PC-3 (cell line): ENCODE measurements at regions not wholly inside any gene's neighbourhood (a gene's known extent, or its start where the extent isn't known, plus 50 kb on each side); places are given as distances from the start of the nearest gene placed in this dataset.
A peak's percentile ranks its signal among the peaks of the same experiment; 100 is the strongest.
"Not testable (repeated sequence)": the region's sequence is repeated elsewhere in the genome, so short reads cannot be mapped to it uniquely, and the experiment has no call there.

Experiments used
- ATAC-seq: fragments of 200-7000 bp; cut with Tn5 transposase; 2 replicates; pipeline ENCODE4 v1.9.1; 2020; ENCODE audit warnings: mild to moderate bottlenecking, moderate library complexity
- BruUV-seq: library from RNA; stranded (reverse); fragments of 400-500 nt; replicated peaks from 2 replicates; lab custom pipeline; 2021; lab: Mats Ljungman, UMichigan
- CTCF ChIA-PET: fragments of 300-600 bp; sonication (Branson Sonifier 250); formaldehyde crosslinking; loops from one replicate; lab custom pipeline; 2022; ENCODE audit warnings: antibody characterized with exemption; lab: Charles Lee
- POLR2A ChIA-PET: fragments of 300-600 bp; sonication (Branson Sonifier 250); formaldehyde crosslinking; loops from one replicate; lab custom pipeline; 2022; ENCODE audit warnings: antibody characterized with exemption; ENCODE audit not compliant: unreplicated experiment; lab: Charles Lee
- DNase-seq: peaks from one replicate; pipeline ENCODE4 v3.0.0-alpha.2; 2015
- H2AFZ ChIP-seq: fragments of 300-600 bp; sonication (generic); 2 replicates; pipeline ENCODE4 v1.6.0; 2016; ENCODE audit warnings: antibody characterized with exemption, low read length
- H3F3A ChIP-seq: fragments of 300-600 bp; sonication (generic); one replicate; pipeline ENCODE4 v1.6.0; 2017; ENCODE audit warnings: antibody characterized with exemption, low read length, control low read depth, mild to moderate bottlenecking; ENCODE audit not compliant: unreplicated experiment
- H3K27ac ChIP-seq: fragments of 300-600 bp; sonication (generic); 2 replicates; pipeline ENCODE4 v1.5.1; 2016; ENCODE audit warnings: mild to moderate bottlenecking, low read length
- H3K27me3 ChIP-seq: fragments of 300-600 bp; sonication (generic); 2 replicates; pipeline ENCODE4 v1.6.1; 2016; ENCODE audit warnings: low read length, mixed read lengths
- H3K36me3 ChIP-seq: fragments of 300-600 bp; sonication (generic); 2 replicates; pipeline ENCODE4 v1.6.1; 2016; ENCODE audit warnings: low read depth, mixed run types, low read length, mixed read lengths
- H3K4me1 ChIP-seq: fragments of 300-600 bp; sonication (generic); 2 replicates; pipeline ENCODE4 v1.5.1; 2016; ENCODE audit warnings: low read length; ENCODE audit not compliant: insufficient read depth
- H3K4me2 ChIP-seq: fragments of 300-600 bp; sonication (generic); 2 replicates; pipeline ENCODE4 v1.6.0; 2016; ENCODE audit warnings: low read length
- H3K4me3 ChIP-seq: fragments of 300-600 bp; sonication (generic); 2 replicates; pipeline ENCODE4 v1.5.1; 2016; ENCODE audit warnings: mild to moderate bottlenecking, low read length, mixed read lengths
- H3K79me2 ChIP-seq: fragments of 300-600 bp; sonication (generic); 2 replicates; pipeline ENCODE4 v1.6.1; 2017; ENCODE audit warnings: low read length, mixed read lengths
- H3K9ac ChIP-seq: fragments of 300-600 bp; sonication (generic); 2 replicates; pipeline ENCODE4 v1.6.0; 2016; ENCODE audit warnings: mild to moderate bottlenecking, low read length
- H3K9me2 ChIP-seq: fragments of 300-600 bp; sonication (generic); replicated peaks from 2 replicates; pipeline ENCODE4 v1.6.1; 2016; ENCODE audit warnings: mixed run types, low read length, mixed read lengths
- H3K9me3 ChIP-seq: fragments of 300-600 bp; sonication (generic); 2 replicates; pipeline ENCODE4 v1.6.1; 2016; ENCODE audit warnings: low read length, mixed read lengths
- H4K20me1 ChIP-seq: fragments of 300-600 bp; sonication (generic); 2 replicates; pipeline ENCODE4 v1.6.1; 2016; ENCODE audit warnings: low read length, mixed read lengths
- EZH2 ChIP-seq: fragments of 300-600 bp; sonication (generic); IDR thresholded peaks from one replicate; pipeline ENCODE4 v1.6.1; 2017; ENCODE audit warnings: antibody characterized with exemption, mild to moderate bottlenecking, low read length; ENCODE audit not compliant: unreplicated experiment
- EZH2phosphoT487 ChIP-seq: fragments of 300-600 bp; sonication (generic); IDR thresholded peaks from 2 replicates; pipeline ENCODE4 v1.6.1; 2018; ENCODE audit warnings: mild to moderate bottlenecking, antibody characterized with exemption, low read length, borderline replicate concordance
- intact Hi-C: fragments of 100-400 bp; cut with micrococcal nuclease; formaldehyde crosslinking; loops from 2 replicates; pipeline ENCODE4 v1.9.0; 2023
- TF ChIP-seq, protein P1 (sequence below): fragments of 300-600 bp; sonication (generic); conservative IDR thresholded peaks from 2 replicates; pipeline ENCODE4 v1.5.1; 2017; ENCODE audit warnings: antibody characterized with exemption, low read depth, mild to moderate bottlenecking, low read length

DNA sequence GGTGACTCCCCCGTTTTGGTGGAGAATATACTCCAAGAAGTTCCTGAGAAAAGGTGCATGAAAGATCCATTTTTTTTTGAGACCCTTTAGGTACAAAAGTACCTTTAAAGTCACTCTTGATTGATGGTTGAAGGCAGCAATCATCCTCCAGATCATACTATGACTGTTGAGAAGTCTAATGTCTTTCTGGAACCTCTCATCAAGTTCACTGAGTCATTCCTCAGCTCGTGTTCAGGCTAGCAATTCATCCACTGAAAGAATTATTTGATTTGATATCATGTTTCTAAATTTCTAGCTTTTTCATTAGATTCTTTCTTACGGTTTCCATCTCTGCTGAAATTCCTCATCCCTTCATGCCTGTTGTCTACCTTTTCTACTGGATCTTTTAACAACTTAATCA lies 65.1 kb upstream of the GJB6 start:
- Histone ChIP-seq H4K20me1 (no peaks in the 10 kb centered on the region), H3K4me3 (no peak overlapping the region), H3K4me2 (no peak overlapping the region), H3K9me3 (no peaks in the 10 kb centered on the region), H3K27me3 (no peaks in the 10 kb centered on the region), H3K9ac (no peak overlapping the region), H2AFZ (no peak overlapping the region), H3K27ac (no peak overlapping the region), H3K4me1 (no peaks in the 10 kb centered on the region), H3K9me2 (no peaks in the 10 kb centered on the region), H3K79me2 (no peaks in the 10 kb centered on the region), H3F3A (no peaks in the 10 kb centered on the region), H3K36me3 (no peaks in the 10 kb centered on the region)
- ATAC-seq (no peak), DNase-seq (no peak)
- no TSS peak for BruUV-seq
- ChIA-PET CTCF (no interaction called here), POLR2A (no interaction called here)
- intact Hi-C loops, result no loop called here
- TF ChIP-seq EZH2phosphoT487, result no peak
- no peak for TF ChIP-seq EZH2
- TF ChIP-seq, protein P1, sequence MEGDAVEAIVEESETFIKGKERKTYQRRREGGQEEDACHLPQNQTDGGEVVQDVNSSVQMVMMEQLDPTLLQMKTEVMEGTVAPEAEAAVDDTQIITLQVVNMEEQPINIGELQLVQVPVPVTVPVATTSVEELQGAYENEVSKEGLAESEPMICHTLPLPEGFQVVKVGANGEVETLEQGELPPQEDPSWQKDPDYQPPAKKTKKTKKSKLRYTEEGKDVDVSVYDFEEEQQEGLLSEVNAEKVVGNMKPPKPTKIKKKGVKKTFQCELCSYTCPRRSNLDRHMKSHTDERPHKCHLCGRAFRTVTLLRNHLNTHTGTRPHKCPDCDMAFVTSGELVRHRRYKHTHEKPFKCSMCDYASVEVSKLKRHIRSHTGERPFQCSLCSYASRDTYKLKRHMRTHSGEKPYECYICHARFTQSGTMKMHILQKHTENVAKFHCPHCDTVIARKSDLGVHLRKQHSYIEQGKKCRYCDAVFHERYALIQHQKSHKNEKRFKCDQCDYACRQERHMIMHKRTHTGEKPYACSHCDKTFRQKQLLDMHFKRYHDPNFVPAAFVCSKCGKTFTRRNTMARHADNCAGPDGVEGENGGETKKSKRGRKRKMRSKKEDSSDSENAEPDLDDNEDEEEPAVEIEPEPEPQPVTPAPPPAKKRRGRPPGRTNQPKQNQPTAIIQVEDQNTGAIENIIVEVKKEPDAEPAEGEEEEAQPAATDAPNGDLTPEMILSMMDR, result no peak

- CTCF ChIA-PET, result no interaction called here
- Histone ChIP-seq H3K9me3 (no peaks in the 10 kb centered on the region), H3K27me3 (no peaks in the 10 kb centered on the region), H3K4me1 (no peaks in the 10 kb centered on the region), H3K79me2 (no peaks in the 10 kb centered on the region), H3K9me2 (no peaks in the 10 kb centered on the region), H4K20me1 (no peaks in the 10 kb centered on the region), H3K36me3 (no peaks in the 10 kb centered on the region), H3K4me2 (no peak overlapping the region), H3K9ac (no peak overlapping the region), H3K4me3 (no peak overlapping the region), H3F3A (no peaks in the 10 kb centered on the region), H2AFZ (no peak overlapping the region), H3K27ac (no peak overlapping the region)
- intact Hi-C loops, result no loop called here
- TF ChIP-seq, protein P1, result no peak
- TF ChIP-seq EZH2 (no peak), EZH2phosphoT487 (no peak)
- DNase-seq (no peak), ATAC-seq (no peak)
- POLR2A ChIA-PET, result no interaction called here
- no TSS peak for BruUV-seq
Observed at GRCh38 chr13:20295956-20296355, 63.8 kb upstream of the GJB6 start.

DNA sequence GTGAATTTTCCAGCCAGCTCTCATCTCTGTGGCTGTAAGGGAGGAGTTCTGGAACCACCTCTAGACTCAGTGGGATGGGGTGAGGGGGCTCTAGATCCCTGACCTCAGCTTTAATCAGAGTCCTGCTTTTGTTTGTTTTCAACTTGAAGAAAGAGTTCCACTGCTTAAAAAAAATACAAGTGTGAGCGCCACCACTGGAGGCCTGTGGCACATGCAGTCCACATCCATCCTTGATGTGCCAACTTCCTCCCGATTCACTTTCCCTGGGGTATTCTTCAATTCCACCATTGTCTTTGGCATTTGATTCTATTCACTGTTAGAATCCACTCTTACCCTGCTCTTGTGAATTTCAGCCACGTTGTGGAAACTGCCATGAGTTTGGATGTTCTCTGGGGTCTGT lies 62.4 kb upstream of the GJB6 start:
- H3K4me2 ChIP-seq, result no peak overlapping the region
- DNase-seq, result peak; percentile 28
- no peaks in the 10 kb centered on the region for H3F3A ChIP-seq
- H2AFZ ChIP-seq, result no peak overlapping the region
- H3K27ac ChIP-seq, result no peak overlapping the region
- H3K4me1 ChIP-seq, result no peaks in the 10 kb centered on the region
- ChIA-PET POLR2A (no interaction called here), CTCF (no interaction called here)
- H3K27me3 ChIP-seq, result no peaks in the 10 kb centered on the region
- no peaks in the 10 kb centered on the region for H3K36me3 ChIP-seq
- H3K4me3 ChIP-seq, result no peak overlapping the region
- no peaks in the 10 kb centered on the region for H3K79me2 ChIP-seq
- H3K9me3 ChIP-seq, result no peaks in the 10 kb centered on the region
- no peaks in the 10 kb centered on the region for H4K20me1 ChIP-seq
- intact Hi-C loops, result no loop called here
- H3K9me2 ChIP-seq, result no peaks in the 10 kb centered on the region
- no peak for TF ChIP-seq EZH2phosphoT487
- TF ChIP-seq, protein P1, result peak; percentile 62
- no TSS peak for BruUV-seq
- no peak overlapping the region for H3K9ac ChIP-seq
- ATAC-seq, result no peak

- intact Hi-C loops, H3K36me3 ChIP-seq, H3K27ac ChIP-seq, H2AFZ ChIP-seq, H4K20me1 ChIP-seq, BruUV-seq, POLR2A ChIA-PET, CTCF ChIA-PET, H3K79me2 ChIP-seq, H3K4me1 ChIP-seq, DNase-seq, H3K9ac ChIP-seq, H3K4me2 ChIP-seq, H3K4me3 ChIP-seq, H3K9me2 ChIP-seq, H3K9me3 ChIP-seq, ATAC-seq, H3F3A ChIP-seq, H3K27me3 ChIP-seq: not testable (repeated sequence)
Observed at GRCh38 chr13:20292301-20292700, 60.2 kb upstream of the GJB6 start.
